ENCODE measurements at regions not wholly inside any gene's neighbourhood (a gene's known extent, or its start where the extent isn't known, plus 50 kb on each side); places are given as distances from the start of the nearest gene placed in this dataset.

GRCh38 chr15:52976516-52977075 is 186.5 kb upstream of the ONECUT1 start:
- no peaks in the 10 kb centered on the region for H3K4me1 ChIP-seq (ENCODE audit: insufficient read depth, low read length, severe bottlenecking)
- H3K79me2 ChIP-seq (ENCODE audit: insufficient read depth, low read length), result no peaks in the 10 kb centered on the region
- H3K36me3 ChIP-seq (ENCODE audit: insufficient read depth, low read length), result no peaks in the 10 kb centered on the region
- H3K9ac ChIP-seq (ENCODE audit: low read length), result no peak overlapping the region
- H3K4me2 ChIP-seq (ENCODE audit: low read length), result no peak overlapping the region
- no peak overlapping the region for H3K4me3 ChIP-seq (ENCODE audit: low read depth, low read length, poor library complexity, severe bottlenecking)
- no peaks in the 10 kb centered on the region for H3K9me3 ChIP-seq (ENCODE audit: low read length)
- H3K27ac ChIP-seq (ENCODE audit: low read depth, low read length, poor library complexity, severe bottlenecking), result no peak overlapping the region
- H3F3A ChIP-seq (ENCODE audit: insufficient read depth, low read length), result no peaks in the 10 kb centered on the region
- H3K9me2 ChIP-seq (ENCODE audit: low read depth, low read length), result no peaks in the 10 kb centered on the region
- no peak overlapping the region for H2AFZ ChIP-seq (ENCODE audit: low read length)
- no peaks in the 10 kb centered on the region for H4K20me1 ChIP-seq (ENCODE audit: insufficient read depth, low read length)
- no peak for TF ChIP-seq CTCF (IDR thresholded peaks at IDR 0.05; ENCODE audit: low read length)
- no peak for TF ChIP-seq EZH2 (IDR thresholded peaks at IDR 0.05; ENCODE audit: borderline replicate concordance, low read length)
- H3K27me3 ChIP-seq (ENCODE audit: insufficient read depth, low read length), result no peaks in the 10 kb centered on the region

GRCh38 chr15:52975941-52976449 is 185.9 kb upstream of the ONECUT1 start:
- Histone ChIP-seq H3K79me2 (ENCODE audit: insufficient read depth, low read length) (no peaks in the 10 kb centered on the region), H2AFZ (ENCODE audit: low read length) (no peak overlapping the region), H3K9ac (ENCODE audit: low read length) (no peak overlapping the region), H3K27me3 (ENCODE audit: insufficient read depth, low read length) (no peaks in the 10 kb centered on the region), H3K9me3 (ENCODE audit: low read length) (no peaks in the 10 kb centered on the region), H3K4me2 (ENCODE audit: low read length) (no peak overlapping the region), H3K27ac (ENCODE audit: low read depth, low read length, poor library complexity, severe bottlenecking) (no peak overlapping the region), H3K4me3 (ENCODE audit: low read depth, low read length, poor library complexity, severe bottlenecking) (no peak overlapping the region), H3K36me3 (ENCODE audit: insufficient read depth, low read length) (no peaks in the 10 kb centered on the region), H4K20me1 (ENCODE audit: insufficient read depth, low read length) (no peaks in the 10 kb centered on the region), H3F3A (ENCODE audit: insufficient read depth, low read length) (no peaks in the 10 kb centered on the region), H3K4me1 (ENCODE audit: insufficient read depth, low read length, severe bottlenecking) (no peaks in the 10 kb centered on the region), H3K9me2 (ENCODE audit: low read depth, low read length) (no peaks in the 10 kb centered on the region)
- no peak for TF ChIP-seq CTCF (IDR thresholded peaks at IDR 0.05; ENCODE audit: low read length)
- TF ChIP-seq EZH2 (IDR thresholded peaks at IDR 0.05; ENCODE audit: borderline replicate concordance, low read length), result no peak

DNA sequence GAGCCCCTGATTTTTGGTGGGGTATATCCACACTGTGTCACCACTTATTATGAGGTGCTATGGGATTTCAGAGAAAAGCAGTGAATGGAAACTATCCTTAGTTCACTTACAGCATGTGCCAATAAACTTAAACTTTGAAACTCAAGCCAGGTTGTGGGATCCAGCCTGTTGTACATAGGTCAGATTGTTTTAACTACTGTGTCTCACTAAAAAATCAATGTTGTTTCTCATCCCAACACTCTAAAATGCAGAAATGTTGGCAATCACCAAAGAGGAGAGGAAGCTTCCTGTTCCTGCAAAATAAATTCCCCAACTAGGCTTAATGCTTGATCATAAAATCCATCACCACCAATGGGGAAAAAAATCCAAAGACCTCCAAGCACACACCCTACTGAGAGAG is 173.7 kb upstream of the ONECUT1 start:
- no peaks in the 10 kb centered on the region for H4K20me1 ChIP-seq (ENCODE audit: insufficient read depth, low read length)
- H3F3A ChIP-seq (ENCODE audit: insufficient read depth, low read length), result no peaks in the 10 kb centered on the region
- H3K4me1 ChIP-seq (ENCODE audit: insufficient read depth, low read length, severe bottlenecking), result no peaks in the 10 kb centered on the region
- no peak overlapping the region for H2AFZ ChIP-seq (ENCODE audit: low read length)
- H3K27ac ChIP-seq (ENCODE audit: low read depth, low read length, poor library complexity, severe bottlenecking), result no peak overlapping the region
- TF ChIP-seq CTCF (IDR thresholded peaks at IDR 0.05; ENCODE audit: low read length), result no peak
- TF ChIP-seq EZH2 (IDR thresholded peaks at IDR 0.05; ENCODE audit: borderline replicate concordance, low read length), result no peak
- H3K4me3 ChIP-seq (ENCODE audit: low read depth, low read length, poor library complexity, severe bottlenecking), result no peak overlapping the region
- no peaks in the 10 kb centered on the region for H3K79me2 ChIP-seq (ENCODE audit: insufficient read depth, low read length)
- no peaks in the 10 kb centered on the region for H3K9me2 ChIP-seq (ENCODE audit: low read depth, low read length)
- H3K9ac ChIP-seq (ENCODE audit: low read length), result no peak overlapping the region
- no peaks in the 10 kb centered on the region for H3K9me3 ChIP-seq (ENCODE audit: low read length)
- H3K27me3 ChIP-seq (ENCODE audit: insufficient read depth, low read length), result no peaks in the 10 kb centered on the region
- H3K4me2 ChIP-seq (ENCODE audit: low read length), result no peak overlapping the region
- no peaks in the 10 kb centered on the region for H3K36me3 ChIP-seq (ENCODE audit: insufficient read depth, low read length)

Measured in OCI-LY1 (cell line).